HG03135 (cell line): ENCODE measurements at regions not wholly inside any gene's neighbourhood (a gene's known extent, or its start where the extent isn't known, plus 50 kb on each side); places are given as distances from the start of the nearest gene placed in this dataset.
"Not testable (repeated sequence)": the region's sequence is repeated elsewhere in the genome, so short reads cannot be mapped to it uniquely, and the experiment has no call there.

ENCODE experiments used
- ATAC-seq: cut with Tn5 transposase; IDR thresholded peaks from one replicate; pipeline ENCODE4 v1.9.1; 2021; ENCODE audit warnings: mild to moderate bottlenecking, moderate library complexity; ENCODE audit not compliant: unreplicated experiment

GRCh38 chr4:128758314-128758922 lies 51.1 kb upstream of the JADE1 start:
- ATAC-seq, result no peak

- ATAC-seq, result no peak
Observed at GRCh38 chr4:128757712-128758111, 51.8 kb upstream of the JADE1 start.

GRCh38 chr4:128751354-128751753 lies 58.1 kb upstream of the JADE1 start:
- no peak for ATAC-seq

- not testable (repeated sequence) for ATAC-seq
Observed at GRCh38 chr4:128741748-128742147, 67.8 kb upstream of the JADE1 start.

GRCh38 chr4:128737098-128737513 lies 72.4 kb upstream of the JADE1 start:
- ATAC-seq, result no peak

GRCh38 chr4:128735714-128736113 lies 73.8 kb upstream of the JADE1 start:
- ATAC-seq, result no peak

- ATAC-seq, result no peak
Observed at GRCh38 chr4:128728190-128728589, 81.3 kb upstream of the JADE1 start.

- no peak for ATAC-seq
Observed at GRCh38 chr4:128727658-128728057, 81.8 kb upstream of the JADE1 start.

GRCh38 chr4:128725405-128726055 lies 84.0 kb upstream of the JADE1 start:
- ATAC-seq, result no peak

GRCh38 chr4:128722911-128723310 lies 86.6 kb upstream of the JADE1 start:
- no peak for ATAC-seq

- no peak for ATAC-seq
Observed at GRCh38 chr4:128721896-128722295, 87.6 kb upstream of the JADE1 start.

GRCh38 chr4:128720270-128720669 lies 89.2 kb upstream of the JADE1 start:
- no peak for ATAC-seq

- ATAC-seq, result no peak
Observed at GRCh38 chr4:128718768-128719167, 90.7 kb upstream of the JADE1 start.

GRCh38 chr4:128716338-128716737 lies 93.2 kb upstream of the JADE1 start:
- ATAC-seq, result no peak

- ATAC-seq, result no peak
Observed at GRCh38 chr4:128715616-128716015, 93.9 kb upstream of the JADE1 start.

GRCh38 chr4:128711361-128711760 lies 98.1 kb upstream of the JADE1 start:
- no peak for ATAC-seq

GRCh38 chr4:128709268-128709667 lies 100.2 kb upstream of the JADE1 start:
- no peak for ATAC-seq

GRCh38 chr4:128707864-128708263 lies 101.6 kb upstream of the JADE1 start:
- ATAC-seq, result no peak

- ATAC-seq, result no peak
Observed at GRCh38 chr4:128703948-128704347, 105.6 kb upstream of the JADE1 start.

GRCh38 chr4:128700659-128701350 lies 108.7 kb upstream of the JADE1 start:
- ATAC-seq, result no peak

GRCh38 chr4:128698386-128698785 lies 111.1 kb upstream of the JADE1 start:
- ATAC-seq, result no peak

GRCh38 chr4:128697323-128697722 lies 112.2 kb upstream of the JADE1 start:
- ATAC-seq, result no peak
